ENCODE measurements at regions not wholly inside any gene's neighbourhood (a gene's known extent, or its start where the extent isn't known, plus 50 kb on each side); places are given as distances from the start of the nearest gene placed in this dataset.
A peak's percentile ranks its signal among the peaks of the same experiment; 100 is the strongest.
"Not testable (repeated sequence)": the region's sequence is repeated elsewhere in the genome, so short reads cannot be mapped to it uniquely, and the experiment has no call there.

DNA sequence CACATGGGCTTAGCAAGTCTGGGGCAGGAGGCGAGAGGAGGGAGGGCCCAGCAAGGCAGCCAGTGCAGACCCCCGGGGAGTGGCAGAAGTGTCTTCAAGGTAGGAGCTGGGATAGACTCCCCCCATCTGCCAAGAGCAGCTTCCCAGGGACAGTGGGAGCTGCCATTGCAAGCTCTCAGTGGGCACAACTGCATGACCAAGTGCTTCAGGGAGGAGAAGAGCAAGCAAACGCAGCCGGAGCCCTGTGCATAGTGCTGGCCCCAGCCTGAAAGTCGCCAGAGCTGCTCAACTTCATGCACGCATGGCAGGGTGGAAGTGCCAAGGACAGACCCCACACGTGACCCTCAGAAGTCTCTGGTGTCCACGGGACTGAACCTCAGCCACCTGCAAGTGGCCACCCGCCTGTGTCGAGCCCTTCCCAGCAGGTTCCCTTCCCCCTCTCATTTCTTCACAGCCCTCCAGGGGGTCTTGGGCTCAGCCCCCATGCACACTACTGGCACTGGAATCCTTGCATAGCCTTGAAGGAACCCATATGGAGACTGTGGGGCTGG is 89.4 kb downstream of the PLXNA1 start:
- DNase-seq, result no peak

DNA sequence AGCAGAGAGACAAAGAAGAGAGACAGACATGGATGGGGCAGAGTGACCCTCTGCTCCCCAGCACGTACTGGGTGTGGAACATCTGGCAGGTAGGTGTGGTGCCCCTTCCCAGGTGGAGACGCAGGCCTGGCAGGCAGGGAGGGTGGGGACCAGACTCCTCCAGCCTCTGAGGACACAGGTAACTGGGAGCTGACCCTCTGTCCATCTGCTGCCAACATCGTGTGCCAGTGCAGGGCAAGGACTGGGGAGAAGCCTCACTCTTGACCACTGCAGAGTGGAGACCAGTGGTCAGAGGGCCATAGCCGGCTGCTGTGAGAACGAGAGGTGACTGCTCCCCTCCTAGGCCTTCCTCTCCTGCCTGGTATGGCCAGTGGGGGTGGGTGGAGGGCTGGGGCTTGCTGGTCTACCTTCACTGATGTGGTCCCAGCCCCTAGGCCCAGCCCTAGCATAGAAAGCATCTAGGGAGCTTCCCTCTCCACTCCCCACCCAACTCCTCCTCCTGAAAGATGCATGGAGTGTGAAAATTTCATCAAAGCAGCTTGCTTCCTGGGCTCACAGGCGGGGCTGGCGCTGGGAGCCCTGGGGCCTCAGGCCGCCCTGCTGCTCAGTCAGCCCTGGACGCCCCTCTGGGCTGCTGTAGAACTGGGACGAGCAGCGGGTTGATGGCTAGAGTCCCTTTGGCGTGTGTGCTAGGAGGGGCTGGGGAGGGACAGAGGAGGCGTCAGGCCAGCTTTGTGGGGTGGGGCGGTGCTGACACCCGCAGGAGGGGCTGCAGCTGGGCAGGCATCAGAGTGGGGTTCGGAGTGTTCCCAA is 90.3 kb downstream of the PLXNA1 start:
- DNase-seq, result no peak

DNA sequence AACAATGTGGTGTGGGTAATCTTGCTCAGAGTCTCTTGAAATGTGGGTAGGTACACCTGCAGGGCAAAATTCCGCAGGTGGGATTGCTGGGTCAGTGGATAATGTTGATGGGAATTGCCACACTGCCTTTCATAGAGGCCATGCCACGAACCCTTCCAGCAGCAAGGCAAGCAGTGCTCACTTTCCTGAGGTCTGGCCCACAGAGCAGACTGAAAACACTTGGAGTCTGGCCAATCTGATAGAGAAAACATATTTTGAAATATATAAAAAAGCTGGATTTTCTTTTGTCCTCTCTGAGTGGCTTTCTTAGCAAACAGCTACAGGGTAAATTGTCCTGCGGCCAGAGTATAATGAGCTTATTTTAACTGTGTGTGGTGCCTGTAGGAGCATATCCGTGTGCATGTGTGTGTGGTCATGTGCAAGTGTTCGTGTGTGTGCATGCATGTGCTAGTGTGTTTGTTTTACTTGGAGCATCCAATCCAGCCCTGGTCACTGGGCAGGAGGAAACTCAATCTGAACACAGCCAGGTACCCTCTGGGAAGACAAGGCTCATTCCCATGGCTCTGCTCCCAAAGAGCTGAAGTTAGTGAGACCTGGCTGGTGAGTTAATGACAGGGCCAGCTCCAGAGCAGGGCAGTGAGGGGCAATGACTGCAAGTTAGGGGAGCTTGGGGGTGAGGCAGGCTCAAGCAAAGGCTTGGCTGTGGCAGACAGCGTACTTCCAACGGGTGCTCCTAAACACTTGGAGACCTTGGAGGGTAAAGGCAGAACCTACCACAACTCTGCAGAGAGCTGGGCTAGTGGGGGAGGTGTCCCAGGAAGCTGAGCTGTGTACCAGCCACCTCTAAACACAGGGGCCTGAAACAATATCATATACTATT is 91.3 kb downstream of the PLXNA1 start:
- DNase-seq, result no peak

DNA sequence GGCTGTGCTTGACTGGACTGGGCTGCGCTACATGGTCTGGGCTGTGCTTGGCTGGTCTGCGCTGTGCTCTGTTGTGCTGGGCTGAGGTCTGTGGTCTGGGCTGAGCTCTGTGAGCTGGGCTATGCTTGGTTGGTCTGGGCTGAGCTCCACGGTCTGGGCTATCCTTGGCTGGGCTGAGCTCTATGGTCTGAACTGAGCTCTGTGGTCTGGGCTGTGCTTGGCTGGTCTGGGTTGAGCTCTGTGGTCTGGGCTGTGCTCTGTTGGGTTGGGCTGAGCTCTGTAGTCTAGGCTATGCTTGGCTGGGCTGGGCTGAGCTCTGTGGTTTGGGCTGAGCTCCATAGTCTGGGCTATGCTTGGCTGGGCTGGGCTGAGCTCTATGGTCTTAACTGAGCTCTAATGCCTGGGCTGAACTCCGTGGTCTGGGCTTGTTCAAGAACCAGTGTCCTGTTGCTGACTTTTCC is 92.0 kb downstream of the PLXNA1 start:
- peak in 1 of 5 experiments; percentile 38 for DNase-seq

DNA sequence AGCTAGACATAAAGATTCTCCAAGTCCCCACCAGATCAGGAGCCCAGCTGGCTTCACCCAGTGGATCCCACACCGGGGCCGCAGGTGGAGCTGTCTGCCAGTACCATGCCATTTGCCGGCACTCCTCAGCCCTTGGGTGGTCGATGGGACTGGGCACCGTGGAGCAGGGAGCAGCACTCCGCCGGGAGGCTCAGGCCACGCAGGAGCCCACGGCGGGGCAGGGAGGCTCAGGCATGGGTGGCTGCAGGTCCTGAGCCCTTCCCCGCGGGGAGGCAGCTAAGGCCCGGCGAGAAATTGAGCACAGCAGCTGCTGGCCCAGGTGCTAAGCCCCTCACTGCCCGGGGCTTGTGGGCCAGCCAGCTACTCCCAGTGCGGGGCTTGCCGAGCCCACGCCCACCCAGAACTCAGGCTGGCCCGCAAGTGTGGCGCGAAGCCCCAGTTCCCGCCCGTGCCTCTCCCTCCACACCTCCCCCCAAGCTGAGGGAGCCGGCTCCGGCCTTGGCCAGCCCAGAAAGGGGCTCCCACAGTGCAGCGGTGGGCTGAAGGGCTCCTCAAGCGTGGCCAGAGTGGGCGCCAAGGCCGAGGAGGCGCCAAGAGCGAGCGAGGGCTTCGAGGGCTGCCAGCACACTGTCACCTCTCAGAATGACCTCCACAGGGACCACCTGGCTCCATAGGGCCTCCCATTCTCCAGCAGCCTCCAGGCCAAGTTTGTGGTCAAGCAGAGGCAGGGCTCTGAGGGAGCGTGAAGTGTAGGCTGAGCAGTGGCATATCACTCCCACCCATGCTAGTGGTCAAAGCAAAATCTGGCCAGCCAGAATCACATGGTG is 93.5 kb downstream of the PLXNA1 start:
- DNase-seq, result not testable (repeated sequence)

DNA sequence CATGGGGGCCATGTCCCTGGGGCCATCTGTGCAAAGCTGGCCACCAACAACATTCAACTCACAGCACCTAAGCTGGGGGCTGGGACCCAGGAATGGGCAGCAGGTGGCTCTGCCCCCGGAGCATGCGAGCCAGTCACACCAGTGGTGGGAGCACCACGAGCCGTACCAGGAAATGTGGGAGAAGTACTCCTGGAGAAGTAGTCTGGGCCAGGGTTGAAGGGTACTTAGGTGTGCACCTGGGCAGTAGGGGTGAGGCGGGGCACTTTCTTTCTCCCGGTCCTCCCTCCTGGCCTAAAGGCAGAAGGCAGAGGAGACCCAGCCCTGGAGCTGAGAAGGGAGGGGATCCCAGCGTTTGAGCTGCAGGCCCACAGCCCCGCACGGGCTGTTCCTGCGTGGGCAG is 94.2 kb downstream of the PLXNA1 start:
- DNase-seq, result no peak

DNA sequence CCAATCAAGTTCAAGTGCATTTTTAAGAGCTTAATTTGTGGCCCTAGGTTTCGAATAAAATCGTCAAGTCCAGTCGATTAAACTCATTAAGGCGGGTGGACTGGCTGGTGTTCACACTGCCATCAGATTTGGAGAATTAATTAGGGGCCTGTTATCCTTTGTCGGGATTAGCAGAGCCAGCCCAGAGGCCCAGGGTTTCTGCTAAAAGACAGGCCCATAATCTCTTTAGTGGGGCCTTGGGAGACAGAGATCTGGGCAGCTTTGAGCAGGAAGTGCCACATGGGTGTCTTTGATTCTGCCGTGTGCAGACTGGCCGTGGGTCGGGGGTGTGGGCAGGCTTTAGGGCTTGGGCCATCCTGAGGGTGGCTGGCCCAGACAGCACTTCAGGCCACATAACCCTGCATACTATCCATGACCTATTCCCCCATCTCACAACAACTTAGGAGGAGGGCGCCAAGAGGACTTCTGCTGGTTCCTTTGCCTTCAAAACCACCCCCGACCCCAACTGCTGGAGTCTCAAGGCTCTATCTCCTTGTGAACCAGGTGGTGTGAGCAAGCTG is 94.7 kb downstream of the PLXNA1 start:
- DNase-seq, result no peak

DNA sequence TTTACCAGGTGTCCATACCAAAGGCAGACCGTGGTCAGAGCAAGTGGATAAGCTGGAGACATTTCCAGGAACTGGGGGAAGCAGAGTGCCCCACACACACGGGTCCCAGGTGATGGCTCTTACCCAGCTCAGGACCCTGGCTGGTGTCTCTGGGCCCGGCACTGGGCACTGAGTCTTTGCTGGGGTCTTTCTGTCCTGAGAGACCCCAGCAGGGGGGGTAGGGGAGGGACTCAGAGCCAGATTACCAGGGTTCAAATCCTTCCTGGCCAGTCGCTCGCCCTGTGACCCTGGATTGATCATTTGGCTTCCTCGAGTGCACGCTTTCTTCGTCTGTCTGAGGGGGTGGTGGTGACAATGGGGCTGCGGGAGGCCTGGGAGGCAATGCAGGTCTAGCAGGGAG is 95.7 kb downstream of the PLXNA1 start:
- no peak for DNase-seq

DNA sequence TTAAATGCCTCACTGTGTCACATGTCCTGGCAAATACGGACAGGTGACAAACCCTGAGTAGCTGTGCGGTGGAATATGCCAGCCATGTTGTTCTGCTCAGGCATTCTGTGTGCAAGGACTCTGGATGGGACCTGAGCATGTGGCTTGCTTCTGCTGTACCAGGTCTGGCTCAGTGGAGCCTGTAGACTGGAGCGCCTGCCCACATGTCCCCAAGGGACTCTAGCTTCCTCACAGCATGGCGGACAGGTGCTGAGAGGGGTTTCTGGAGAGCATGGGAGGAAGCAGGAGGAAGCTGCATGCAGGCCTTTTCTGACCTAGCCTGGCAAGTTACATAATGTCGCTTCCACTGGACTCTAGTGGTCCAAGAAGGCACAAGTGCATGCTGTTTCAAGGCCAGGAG is 96.3 kb downstream of the PLXNA1 start:
- no peak for DNase-seq

DNA sequence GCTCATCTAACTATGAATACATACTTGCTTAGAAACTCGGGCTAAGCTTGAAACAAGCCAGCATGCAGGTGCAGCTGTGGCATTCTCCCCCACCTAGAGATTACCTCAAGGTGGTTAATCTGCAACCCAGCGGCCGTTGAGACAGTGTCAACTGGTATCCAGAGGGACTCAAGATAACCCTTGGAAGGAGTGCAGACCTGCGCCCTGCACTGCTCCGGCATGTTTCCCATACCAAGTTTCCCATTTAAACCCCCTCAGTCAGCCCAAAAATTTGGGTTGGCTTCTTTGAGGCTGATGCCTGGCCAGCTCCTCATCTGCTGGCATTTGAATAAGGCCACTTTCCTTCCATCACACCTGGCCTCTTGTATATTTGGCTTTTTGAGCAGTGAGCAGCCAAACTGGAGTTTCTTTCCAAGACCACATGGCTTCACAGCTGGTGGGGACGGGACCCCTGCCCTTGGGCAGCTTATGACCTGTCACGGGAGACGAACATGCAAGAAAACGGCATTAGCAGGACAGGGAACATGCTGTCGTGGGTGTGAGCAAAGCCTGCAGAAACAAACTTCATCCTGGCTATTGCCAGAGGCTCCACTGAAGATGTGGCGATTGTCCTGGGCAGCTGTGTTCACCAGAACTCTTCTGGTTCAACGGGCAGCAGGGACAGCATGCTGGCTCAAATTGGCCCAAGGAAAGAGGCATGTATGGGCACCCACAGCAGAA is 98.2 kb downstream of the PLXNA1 start:
- DNase-seq, result no peak

DNA sequence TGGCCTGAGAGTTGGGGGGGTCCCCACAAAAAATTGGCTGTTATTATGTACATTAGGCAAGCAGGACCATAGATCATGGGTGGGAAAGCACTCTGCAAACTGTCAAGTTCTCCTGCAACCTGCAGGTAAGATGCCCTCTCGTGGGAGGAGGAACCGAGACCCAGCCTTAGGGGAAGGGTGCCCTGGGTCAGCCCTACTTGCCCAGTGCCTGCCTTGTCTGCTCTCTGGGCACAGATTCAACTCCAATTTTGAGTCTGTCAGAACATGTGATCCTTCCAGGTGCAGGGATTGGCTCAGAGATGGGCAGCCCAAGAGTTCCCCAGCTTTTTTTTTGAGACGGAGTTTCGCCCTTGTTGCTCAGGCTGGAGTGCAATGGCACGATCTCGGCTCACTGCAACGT is 99.2 kb downstream of the PLXNA1 start:
- DNase-seq, result no peak

DNA sequence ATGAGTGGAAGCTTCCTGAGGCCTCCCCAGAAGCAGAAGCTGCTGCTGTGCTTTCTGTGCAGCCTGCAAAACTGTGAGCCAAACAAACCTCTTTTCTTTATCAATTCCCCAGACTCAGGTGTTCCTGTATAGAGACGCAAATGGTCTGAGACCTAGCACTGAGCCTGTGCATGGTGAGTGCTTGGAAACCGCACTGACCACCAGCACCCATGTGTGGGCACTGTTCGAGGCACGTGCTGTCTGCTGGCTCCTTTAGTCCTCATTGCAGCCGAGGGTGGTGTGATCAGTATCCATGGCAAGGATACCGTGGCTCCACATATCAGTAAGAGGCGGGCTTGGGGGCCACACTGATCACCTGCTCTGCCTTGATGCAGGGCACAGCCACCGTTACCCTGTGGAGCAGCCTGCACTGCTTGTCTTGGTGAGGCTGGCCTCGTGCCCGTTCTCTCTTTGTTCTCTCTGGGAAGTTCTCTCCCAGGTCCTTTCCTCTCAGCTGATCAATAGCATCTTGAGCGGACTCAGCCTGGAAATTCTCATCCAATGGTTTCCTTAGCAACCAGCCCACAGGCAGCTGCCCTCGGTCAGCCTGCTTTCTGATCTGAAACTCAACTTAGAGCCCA is 101.0 kb downstream of the PLXNA1 start:
- DNase-seq, result no peak

DNA sequence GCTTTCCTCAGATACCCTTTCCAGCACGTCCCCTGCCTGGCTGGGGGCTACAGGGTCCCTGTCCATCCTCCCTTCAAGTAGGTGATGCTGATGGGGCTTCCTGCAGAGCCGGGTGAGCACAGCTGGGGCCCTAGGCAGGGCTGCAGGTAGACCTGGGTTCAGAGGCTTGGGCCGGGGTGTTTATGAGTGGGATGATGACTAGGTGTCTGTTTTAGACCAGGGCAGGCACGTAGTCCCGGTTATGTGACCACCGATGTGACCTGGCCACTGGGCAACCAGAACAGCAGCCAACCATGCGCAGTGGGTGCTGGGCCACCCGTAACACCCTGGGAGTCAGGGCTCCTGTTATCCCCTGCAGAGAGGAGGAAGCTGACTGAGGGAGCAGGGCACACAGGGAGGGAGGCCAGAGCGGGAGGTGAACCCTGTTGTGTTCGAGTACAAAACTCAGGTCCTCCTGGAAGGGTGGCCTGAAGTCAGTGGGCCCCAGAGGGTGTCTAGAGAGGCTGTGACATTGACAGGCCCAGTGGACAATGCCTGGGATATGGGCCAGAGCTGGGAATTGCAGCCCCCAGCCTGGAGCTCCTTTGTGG is 101.6 kb downstream of the PLXNA1 start:
- DNase-seq, result no peak

DNA sequence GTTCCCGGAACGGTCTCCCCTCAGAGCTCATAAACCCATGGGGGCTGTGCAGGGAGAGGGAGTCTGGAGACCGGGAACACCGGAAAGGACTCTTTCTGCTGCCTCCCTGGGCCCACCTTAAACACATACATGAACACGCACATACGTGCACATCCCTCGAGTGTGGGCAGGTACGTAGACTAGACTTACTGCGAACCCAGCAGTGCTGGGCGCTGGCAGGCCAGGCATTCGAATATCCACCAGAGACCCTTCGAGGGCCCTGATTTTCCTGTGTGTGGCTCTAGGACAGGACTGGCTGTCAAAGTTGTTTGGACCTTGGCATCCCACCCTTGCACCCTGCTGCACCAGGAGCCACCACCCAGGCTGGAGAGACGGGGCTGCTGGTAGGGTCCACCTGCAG is 102.7 kb downstream of the PLXNA1 start:
- DNase-seq, result no peak

DNA sequence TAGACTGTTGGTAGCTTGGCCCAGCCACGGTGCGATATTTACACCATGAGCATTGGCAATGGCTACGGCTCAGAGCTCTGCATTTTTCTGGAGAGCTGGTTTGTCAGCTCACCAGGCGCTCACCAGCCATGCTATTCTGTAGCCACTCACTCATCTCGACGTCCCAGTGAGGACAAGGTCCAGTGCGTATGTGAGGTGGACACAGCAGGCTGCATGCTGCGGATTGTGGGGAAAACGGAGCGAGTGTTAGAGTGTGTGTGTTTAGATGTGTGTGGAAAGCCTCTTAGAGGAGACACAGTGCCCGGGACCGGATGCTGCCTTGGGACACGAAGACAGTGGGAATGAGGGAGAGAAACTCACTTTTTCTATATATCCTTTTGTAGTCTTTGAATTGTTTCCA is 103.7 kb downstream of the PLXNA1 start:
- DNase-seq, result not testable (repeated sequence)

DNA sequence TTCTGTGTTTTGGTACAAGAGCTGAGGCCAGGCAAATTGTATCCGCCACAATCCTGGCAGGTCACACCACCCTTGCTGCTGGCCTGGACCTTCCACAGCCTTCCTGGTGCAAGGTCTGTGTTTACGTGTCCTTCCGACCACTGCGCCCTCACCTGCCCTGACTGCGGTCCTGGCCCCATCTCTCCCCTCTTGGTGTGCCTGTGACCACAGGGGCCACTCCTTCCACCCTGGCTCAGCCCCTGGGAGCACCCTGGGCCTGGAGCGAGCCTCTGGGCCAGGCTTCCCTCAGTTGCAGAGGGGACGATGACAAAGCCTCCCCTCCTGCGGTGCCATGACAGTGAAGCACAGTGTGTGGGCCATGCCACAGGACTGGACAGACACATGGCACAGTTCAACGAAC is 104.5 kb downstream of the PLXNA1 start:
- no peak for DNase-seq

DNA sequence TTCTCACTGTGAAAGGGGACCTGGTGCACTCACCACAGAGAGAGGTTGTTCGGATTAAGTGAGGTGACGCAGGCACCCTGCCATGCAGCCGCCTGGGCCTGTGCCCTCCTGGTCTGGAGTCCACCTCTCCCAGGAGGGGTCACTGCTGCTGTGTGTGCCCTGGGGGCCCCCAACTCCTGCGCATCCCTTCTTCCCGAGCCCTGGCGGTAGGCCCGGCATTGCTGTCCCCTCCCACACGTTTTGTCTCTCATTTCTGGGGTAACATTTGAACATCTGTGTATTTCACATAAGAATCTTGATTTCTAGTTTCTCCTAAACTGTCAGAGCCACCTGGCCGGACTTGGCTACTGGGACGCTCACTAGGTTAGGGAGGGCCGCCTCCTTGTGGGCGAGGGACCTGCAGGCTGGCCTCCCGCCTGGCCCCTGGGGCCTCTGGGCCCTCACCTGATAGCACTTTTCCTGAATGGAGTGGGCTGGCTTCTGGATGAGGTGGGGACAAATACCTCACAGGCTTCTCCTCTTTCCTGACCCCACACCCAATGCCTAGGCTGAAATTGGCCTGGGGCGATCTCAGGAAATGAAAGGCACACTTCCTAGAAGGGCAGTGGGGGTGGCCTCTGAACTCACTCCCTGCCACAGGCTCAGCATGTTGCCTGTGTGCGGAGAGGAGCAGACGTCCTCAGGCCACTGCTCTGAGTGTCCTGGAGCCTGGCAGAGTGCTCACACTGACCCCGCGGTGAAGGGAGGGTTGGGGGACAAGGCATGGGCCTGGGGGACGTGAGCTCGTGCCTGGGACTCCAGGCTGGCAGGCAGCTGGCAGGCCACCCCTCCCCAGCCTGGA is 104.2 kb upstream of the PRR23E start:
- no peak for DNase-seq

DNA sequence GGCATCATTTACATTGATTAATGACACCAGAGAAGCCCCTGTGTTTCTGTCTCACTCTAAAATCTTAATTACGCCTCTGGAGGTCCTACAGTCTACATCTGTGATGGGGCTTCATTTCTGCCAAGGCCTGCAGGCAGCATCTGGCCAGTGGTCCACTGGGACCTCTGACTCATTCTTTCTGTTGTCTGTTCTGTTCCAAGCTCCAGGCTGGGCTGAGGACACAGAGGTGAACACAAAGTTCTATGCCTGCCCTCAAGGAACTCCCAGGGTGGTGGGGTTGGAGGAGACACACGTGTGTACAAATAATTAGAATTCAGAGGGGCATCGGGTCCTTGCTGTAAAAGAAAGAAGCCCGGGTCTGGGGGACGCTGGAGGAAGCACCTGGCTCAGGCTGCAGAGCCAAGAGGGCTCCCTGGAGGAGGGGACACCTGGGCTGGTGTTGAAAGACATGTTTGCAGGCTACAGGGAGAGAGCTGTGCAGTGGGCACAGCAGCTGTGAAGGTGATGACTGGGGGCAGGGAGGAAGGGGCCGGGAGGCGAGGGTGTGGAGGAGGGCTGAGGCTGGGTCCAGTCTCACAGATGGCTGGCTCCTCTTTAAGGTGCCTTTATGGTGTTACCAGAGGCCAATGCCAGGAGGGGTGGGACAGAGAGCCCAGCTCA is 103.3 kb upstream of the PRR23E start:
- DNase-seq, result no peak

Measured in T-helper 2 cell (primary cell).